Retinal pigment epithelial cell (primary cell): ENCODE measurements at regions not wholly inside any gene's neighbourhood (a gene's known extent, or its start where the extent isn't known, plus 50 kb on each side); places are given as distances from the start of the nearest gene placed in this dataset.
"Not testable (repeated sequence)": the region's sequence is repeated elsewhere in the genome, so short reads cannot be mapped to it uniquely, and the experiment has no call there.

Experiments used
- DNase-seq: peaks from one replicate; pipeline ENCODE4 v3.0.0-alpha.2; 2010; ENCODE audit warnings: low read depth
- H3K4me3 ChIP-seq: 2 replicates; pipeline ENCODE4 v1.5.1; 2011; ENCODE audit warnings: mild to moderate bottlenecking, low read length, control low read depth, moderate library complexity
- CTCF ChIP-seq: conservative IDR thresholded peaks from 2 replicates; pipeline ENCODE4 v1.5.1; 2011; ENCODE audit warnings: low read depth, low read length, control low read depth, inconsistent platforms

- no peak for TF ChIP-seq CTCF
- no peak overlapping the region for H3K4me3 ChIP-seq
- DNase-seq: no peak
Measured at GRCh38 chr21:27320868-27321267, 354.0 kb upstream of the ADAMTS5 start.

- DNase-seq, H3K4me3 ChIP-seq: not testable (repeated sequence)
Measured at GRCh38 chr21:27317601-27318000, 350.7 kb upstream of the ADAMTS5 start.

GRCh38 chr21:27315373-27315772, 348.5 kb upstream of the ADAMTS5 start:
- no peak for DNase-seq
- no peak for TF ChIP-seq CTCF
- no peak overlapping the region for H3K4me3 ChIP-seq

GRCh38 chr21:27314131-27314530, 347.2 kb upstream of the ADAMTS5 start:
- no peak for TF ChIP-seq CTCF
- no peak overlapping the region for H3K4me3 ChIP-seq
- DNase-seq: no peak

GRCh38 chr21:27306791-27307775, 340.2 kb upstream of the ADAMTS5 start:
- H3K4me3 ChIP-seq: no peak overlapping the region
- DNase-seq: no peak
- TF ChIP-seq CTCF: no peak

- DNase-seq: no peak
- no peak for TF ChIP-seq CTCF
- no peak overlapping the region for H3K4me3 ChIP-seq
Measured at GRCh38 chr21:27306206-27306605, 339.3 kb upstream of the ADAMTS5 start.

- DNase-seq: no peak
- H3K4me3 ChIP-seq: no peak overlapping the region
- no peak for TF ChIP-seq CTCF
Measured at GRCh38 chr21:27301220-27301619, 334.3 kb upstream of the ADAMTS5 start.
